ENCODE measurements at regions not wholly inside any gene's neighbourhood (a gene's known extent, or its start where the extent isn't known, plus 50 kb on each side); places are given as distances from the start of the nearest gene placed in this dataset.
"Not testable (repeated sequence)": the region's sequence is repeated elsewhere in the genome, so short reads cannot be mapped to it uniquely, and the experiment has no call there.

DNA sequence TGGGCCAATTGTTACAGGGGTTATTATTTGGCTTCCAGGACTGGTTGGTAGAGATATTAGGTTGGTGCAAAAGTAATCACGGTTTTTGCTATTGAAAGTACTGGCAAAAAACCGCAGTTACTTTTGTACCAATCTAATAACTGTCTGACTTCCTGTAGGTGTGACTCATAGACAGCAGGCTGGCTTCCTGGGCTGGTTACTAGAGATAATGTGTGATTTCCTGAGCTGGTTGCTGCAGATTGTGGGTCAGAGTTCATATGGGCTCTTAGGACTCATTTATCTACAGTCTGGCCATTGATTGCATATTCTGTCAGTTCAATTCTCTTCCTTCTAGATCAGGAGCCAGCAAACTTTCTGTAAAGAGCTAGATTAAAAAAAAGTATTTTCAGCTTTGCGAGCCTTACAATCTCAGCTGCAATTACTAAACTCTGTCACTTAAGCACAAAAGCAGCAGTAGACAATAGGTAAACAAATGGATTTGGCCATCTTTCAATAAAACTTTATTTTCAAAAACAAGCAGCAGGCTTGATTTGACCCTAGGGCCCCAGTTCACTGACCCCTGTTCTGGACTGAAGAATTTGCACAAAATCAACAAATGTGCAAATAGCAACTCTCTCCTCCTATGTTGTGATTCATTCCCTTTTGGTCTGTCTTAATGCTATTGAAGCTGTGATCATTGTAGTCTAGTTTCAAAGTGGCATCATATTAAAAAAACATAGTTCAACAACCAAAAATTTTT lies 50.8 kb upstream of the BOD1L1 start:
- DNase-seq (ENCODE audit: low spot score): no peak

DNA sequence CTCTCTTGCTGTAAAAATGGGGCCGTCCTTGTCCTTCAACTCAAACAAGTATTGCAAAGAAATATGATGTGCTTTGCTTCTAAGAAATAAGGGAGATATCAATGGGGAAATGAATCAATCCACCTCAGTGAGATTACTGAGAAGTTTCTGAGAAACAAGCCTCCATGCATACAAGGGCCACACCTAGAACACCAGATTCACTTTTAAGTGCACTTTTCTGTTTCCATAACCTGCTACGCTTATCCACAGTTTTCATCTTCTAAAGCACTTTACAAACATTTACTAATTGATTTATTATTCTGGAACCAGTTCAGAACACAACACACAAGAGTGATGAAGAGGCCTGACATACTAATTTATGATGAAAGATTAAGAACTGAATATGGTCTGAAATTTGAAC lies 54.0 kb upstream of the BOD1L1 start:
- no peak for DNase-seq (ENCODE audit: low spot score)

DNA sequence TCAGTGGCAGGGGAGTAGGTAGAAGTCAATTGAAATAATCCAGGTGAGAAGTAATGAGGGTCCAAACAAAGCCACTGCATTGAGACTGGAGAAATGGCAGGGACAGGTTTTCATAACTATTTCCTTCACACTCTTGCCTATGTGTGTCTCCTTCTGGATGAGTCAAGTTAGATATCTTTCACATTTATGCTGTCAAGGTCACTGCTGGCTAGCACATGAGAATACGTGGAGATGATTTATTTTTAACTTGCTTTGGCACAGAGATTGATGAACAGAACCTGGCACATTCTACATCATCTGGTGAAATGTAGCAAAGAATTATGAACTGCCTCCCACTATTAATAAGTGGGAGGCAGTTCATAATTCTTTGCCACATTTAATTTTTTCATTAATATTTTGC lies 66.7 kb upstream of the BOD1L1 start:
- DNase-seq (ENCODE audit: low spot score): no peak

DNA sequence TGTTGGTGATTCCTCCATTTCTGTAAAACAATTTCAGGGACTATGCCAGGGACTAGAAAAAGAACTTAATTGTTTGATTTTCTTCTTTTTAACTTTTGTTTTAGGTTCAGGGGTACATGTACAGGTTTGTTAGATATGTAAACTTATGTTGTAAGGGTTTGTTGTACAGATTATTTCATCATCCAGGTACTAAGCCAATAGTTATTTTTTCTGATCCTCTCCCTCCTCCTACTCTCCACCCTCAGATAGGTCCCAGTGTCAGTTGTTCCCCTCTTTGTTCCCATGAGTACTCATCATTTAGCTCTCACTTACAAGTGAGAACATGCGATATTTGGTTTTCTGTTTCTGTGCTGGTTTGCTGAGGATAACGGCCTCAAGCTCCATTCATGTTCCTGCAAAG lies 70.8 kb upstream of the BOD1L1 start:
- DNase-seq (ENCODE audit: low spot score): no peak

DNA sequence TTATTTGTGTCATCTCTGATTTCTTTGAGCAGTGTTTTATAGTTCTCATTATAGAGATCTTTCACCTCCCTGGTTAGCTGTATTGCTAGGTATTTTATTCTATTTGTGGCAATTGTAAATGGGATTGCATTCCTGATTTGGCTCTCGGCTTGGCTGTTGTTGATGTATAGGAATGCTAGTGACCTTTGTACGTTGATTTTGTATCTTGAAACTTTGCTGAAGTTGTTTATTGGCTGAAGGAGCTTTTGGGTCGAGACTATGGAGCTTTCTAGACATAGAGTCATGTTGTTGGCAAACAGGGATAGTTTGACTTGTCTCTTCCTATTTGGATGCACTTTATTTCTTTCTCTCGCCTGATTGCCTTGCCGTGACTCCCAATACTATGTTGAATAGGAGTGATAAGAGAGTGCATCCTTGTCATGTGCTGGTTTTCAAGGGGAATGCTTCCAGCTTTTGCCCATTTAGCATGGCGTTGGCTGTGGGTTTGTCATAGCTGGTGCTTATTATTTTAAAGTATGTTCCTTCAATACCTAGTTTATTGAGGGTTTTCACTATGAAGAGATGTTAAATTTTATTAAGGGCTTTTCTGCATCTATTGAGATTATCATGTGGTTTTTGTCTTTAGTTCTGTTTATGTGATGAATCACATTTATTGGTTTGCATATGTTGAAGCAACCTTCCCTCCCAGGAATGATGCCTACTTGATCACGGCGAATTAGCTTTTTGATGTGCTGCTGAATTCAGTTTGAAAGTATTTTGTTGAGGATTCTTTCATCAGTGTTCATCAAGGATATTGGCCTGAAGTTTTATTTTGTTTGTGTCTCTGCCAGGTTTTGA lies 72.7 kb upstream of the BOD1L1 start:
- no peak for DNase-seq (ENCODE audit: low spot score)

DNA sequence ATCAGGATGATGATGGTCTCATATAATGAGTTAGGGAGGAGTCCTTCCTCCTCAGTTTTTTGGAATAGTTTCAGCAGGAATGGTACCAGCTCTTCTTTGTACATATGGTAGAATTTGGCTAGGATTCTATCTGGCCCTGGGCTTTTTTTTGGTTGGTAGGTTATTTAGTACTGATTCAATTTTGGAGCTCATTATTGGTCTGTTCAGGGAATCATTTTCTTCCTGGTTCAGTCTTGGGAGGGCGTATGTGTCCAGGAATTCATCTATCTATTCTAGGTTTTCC lies 73.3 kb upstream of the BOD1L1 start:
- not testable (repeated sequence) for DNase-seq (ENCODE audit: low spot score)

DNA sequence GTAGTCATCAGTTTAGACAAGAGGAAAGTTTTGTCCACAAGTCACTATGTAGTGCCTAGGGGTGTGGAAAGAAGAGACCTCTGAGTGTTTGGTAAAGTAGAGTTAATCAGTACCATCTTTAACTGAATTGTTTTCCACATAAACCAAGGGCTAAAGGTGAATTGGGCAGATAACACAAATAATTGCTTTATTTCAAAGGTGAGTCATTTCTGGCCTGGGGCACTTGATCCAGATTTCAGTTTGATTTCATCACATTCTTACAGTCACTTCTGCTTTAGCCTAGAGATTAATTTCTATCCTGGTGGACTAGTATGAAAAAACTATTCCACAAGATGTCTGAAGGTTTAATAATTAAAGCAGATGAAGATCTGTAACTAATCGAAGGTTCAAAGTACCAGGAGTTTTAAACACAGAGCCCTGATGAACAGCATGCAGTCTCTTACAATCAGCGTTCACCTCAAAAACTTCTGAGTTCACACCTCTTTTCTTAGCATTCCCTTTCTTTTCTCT lies 74.5 kb upstream of the BOD1L1 start:
- peak; percentile 45 for DNase-seq (ENCODE audit: low spot score)

DNA sequence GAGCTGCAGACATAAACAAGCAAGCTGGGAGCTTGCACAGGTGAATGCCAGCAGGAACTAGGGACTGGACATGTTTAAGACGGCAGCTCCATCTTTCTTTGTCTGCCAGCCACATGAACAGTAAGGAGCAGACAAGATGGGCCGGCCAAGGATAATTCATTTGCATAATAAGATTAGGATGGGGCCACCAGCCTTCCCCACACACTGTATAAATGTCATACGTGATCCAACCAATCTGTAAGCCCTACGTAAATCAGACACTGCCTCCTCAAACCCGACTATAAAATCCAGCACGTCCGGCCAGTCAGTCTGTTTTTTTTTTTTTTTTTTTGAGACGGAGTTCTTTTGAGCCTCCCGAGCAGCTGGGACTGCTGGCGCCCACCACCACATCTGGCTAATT lies 75.6 kb upstream of the BOD1L1 start:
- no peak for DNase-seq (ENCODE audit: low spot score)

DNA sequence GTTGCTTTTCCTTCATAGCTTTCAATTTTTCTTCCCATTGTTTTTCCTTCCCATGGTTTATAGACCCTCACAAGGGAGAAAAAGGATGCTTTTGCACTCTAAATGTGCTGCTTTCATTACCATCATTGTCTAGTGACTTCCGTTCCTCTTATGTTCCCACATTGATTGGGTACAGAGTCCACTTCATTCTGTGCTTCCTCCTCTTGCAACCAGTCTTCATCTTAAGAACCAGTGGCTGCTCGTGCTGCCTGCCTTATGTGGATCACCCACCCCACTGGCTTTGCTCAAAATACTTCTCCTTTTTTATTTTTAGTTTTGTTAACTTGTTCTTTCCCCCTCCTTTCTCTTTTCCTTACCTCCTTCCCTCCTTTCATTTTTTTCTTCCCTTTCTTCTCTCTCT lies 76.5 kb upstream of the BOD1L1 start:
- no peak for DNase-seq (ENCODE audit: low spot score)

DNA sequence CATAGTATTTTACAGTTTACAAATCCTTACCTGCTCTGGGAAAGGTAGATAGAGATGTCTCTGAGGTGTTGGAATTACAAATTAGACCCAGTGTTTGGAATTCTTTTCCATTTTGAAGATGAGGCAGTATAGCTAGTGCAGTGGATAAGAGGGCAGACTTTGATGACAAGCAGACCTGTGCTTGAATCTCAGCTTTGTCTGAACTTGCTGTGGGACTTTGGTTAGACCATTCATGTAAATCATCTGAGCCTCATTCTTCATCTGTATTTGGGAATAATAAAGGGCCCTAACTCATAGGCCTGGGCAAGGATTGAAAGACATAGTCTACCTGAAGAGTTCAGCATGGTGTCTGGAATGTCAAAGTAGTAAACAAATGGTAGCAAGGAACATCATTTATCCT lies 77.2 kb upstream of the BOD1L1 start:
- DNase-seq (ENCODE audit: low spot score): no peak

DNA sequence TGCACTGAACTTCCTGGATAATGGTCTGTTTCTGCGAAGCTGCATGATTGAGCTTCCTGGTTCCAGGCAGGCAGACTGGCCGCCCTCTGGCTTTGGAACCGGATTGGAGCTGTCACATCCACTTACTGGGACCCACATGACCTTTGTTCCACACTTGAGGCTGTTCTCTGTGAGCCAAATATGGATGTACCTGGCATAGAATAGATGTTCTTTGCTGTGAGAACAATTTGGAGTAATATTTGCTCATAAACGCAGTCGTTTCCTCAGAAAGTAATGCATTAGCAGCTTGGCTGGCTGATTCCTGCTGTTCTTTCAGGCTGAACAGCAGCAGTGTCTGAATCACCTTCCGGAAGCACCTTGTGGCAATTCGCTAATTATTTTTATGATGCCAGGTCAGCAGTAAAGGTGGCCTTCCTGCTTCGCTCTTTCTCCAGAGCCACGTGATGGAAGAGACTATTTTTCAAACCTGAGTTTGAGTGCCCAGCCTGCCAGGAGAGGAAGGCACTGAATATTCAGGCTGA lies 78.1 kb upstream of the BOD1L1 start:
- no peak for DNase-seq (ENCODE audit: low spot score)

DNA sequence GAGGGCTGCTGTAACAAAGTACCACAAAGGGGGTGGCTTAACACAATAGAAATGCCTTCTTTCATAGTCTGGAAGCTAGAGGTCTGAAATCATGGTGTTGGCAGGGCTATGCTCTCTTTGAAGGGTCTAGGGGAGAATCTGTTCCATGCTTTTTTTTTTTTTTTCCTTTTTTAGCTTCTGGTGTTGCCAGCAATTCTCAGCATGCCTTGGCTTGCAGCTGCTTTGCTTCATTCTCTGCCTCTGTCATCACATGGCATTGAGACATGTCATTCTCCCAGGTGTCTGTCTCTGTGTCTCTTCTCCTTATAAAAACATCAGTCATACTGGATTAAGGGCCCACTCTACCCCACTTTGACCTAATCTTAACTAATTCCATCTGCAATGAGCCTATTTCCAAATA lies 78.6 kb upstream of the BOD1L1 start:
- no peak for DNase-seq (ENCODE audit: low spot score)

DNA sequence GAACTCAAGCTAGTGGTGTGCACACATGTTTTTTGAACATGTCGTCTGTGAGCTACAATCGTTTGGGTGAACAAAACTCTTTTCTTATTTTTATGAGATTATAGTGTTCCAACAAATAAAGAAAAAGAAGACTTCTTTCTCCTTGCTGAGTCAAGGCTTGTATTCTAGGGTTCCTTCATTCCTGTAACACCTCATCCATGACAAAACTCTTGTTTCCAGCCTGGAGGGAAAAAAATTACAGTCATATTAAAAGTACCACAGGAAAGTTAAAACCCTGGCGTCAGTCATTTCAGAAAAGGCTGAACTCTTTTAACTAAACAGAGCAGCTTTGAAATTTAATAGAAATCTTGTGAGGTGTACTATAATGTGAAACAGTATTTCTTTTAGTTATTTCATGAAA lies 79.2 kb upstream of the BOD1L1 start:
- no peak for DNase-seq (ENCODE audit: low spot score)

DNA sequence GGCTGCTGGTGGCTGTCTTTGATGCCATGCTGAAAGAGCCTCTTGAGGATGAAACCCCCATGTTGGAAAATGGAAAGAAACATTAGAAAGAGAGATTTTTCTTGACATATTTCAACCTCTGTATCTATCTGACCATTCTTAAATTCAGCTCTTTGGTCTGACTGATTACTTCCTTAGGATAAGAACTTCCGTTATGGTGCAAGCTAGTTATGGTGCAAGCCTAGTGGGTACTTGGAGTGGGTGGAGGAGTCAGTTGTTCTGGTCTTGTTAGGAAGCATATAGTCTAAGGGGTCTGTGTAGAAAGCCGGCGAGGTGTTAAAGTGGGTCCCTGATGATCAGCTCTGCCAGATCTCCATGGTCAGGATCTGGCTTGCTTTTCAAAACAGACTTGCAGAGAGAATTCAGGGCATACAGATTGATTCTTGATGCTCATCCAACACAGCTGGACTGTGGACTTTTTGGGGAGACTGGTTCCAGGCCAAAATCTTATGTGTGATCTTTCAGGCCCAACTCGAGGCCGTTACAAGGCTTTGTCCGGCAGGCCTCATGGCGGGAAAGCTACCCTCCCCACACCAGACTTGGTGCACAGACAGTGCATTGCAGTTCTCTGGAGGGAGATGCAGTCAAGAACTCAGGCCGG lies 82.8 kb upstream of the BOD1L1 start:
- DNase-seq (ENCODE audit: low spot score): no peak

DNA sequence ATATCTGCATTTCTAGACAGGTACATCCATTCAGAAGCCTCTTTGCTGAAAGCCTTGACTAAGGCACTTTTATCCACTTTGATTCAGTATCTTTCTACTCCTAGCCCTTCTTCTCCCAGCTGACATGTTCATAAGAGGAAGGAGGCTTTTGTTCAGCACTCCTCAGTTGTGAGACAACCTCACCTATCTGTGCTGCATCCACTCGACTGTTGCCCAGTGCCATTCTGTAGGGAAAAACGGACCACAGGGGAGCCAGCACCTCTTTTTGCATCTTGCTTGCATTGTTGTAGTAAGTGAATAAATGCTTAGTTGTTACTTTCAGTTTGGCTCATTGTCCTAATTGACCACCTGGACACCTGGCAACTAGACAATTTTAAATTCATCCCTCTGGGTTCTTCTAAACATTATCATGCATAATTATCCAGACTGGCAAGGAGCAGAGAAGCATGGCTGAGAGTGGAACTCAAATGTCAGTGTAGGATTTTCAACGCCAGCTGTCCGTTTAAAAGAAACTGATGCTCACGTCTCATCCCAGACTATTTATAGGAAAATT lies 83.8 kb upstream of the BOD1L1 start:
- no peak for DNase-seq (ENCODE audit: low spot score)

DNA sequence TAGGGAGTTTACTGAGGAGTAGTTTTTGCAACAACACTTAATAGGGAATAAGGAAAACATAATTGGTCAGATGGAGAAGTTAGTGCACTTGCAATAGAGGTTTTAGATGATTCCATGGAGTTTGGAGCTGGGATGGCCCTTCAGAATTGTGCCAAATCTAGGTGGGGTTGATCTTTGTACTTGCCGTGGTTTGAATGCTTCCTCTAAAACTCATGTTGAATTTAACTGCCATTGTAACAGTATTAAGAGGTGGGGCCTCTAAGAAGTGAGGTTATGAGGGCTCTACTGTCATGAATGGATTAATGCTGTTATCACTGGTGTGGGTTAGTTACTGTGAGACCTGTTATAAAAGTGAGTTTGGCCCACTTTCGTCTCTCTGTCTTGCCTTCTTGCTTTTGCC lies 94.4 kb upstream of the BOD1L1 start:
- DNase-seq (ENCODE audit: low spot score): no peak

DNA sequence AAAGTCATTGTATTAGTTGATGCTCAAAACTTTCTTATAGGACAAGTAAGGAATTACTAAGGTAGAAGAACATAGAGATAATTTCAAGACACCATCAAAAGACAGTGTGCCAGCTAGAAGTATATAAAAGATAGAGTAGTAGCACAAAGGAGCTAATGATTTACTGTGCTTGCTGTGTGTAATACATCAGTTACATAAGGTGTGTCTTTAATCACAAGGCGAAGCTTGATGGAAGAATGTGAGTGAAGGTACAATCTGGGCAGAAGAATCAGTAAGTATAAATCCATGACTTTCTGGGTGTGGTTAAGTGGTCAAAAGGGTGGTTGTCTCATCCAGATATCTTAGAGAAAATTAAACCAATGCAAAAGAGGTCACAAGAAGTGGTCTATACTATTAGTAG lies 95.1 kb upstream of the BOD1L1 start:
- DNase-seq (ENCODE audit: low spot score): no peak

DNA sequence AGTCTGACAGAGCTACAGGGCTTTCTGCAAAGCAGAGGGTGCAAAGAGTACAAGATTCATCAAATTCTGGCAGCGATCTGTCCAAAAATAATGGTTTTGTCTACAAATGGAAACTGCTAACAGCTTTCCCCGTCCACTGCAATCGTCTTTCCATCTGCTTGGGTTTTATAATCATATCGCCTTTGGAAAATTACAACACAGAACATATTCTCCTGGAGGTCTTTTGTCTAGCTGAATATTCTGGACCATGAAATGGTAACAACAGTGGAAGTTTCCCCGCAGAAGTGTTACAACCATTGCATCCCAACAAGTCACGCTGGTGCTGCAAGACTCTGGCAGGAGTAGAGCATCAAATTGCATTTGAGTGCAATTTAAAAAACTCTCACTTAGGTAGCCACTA lies 101.2 kb upstream of the BOD1L1 start:
- no peak for DNase-seq (ENCODE audit: low spot score)

DNA sequence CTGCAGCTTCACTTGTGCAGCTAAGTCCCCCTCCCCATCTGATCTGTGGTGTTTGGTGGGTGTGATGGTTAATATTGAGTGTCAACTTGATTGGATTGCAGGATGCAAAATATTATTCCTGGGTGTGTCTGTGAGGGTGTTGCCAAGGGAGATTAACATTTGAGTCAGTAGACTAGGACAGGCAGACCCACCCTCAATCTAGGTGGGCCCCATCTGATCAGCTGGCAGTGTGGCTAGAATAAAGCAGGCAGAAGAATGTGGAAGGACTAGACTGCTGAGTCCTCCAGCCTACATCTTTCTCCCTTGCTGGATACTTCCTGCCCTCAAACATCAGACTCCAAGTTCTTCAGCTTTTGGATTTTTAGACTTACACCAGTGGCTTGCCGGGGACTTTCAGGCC lies 103.5 kb upstream of the BOD1L1 start:
- no peak for DNase-seq (ENCODE audit: low spot score)

DNA sequence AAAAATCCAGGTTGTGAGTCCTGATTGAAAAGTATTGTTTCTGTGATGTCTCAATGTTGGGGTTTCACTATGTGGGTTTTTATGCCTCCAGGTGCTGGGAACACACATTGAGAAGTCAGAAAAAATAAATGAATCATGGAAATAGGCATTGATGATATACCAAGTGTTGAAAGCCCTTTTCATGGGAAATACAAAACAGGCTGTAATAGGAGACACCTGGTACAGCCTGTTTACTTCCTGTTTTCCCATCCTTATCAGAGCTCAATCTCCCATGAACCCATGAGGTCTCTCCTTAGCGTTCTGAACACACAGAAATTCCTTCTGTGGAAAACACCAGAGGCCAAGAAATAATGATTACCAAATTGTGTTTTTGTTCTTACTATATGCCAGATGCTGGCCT lies 106.3 kb upstream of the BOD1L1 start:
- no peak for DNase-seq (ENCODE audit: low spot score)

DNA sequence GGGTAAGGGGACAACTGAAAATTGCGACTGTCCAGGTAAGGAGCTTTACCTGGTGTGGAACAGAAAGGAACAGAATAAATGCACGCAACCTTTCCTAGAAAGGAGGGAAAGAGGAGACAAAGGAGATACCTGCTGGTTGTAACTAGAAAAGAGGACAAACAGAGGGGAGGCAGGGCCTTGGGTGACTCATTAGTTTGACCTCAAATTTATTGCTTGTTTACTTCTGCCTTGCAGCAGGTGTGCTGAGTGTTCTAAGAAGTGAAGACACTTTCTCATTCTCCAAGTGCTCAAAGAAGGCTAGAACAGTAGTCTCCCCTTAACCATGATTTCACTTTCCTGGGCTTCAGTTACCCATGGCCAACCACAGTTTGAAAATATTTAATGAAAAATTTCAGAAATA lies 123.1 kb upstream of the BOD1L1 start:
- no peak for DNase-seq (ENCODE audit: low spot score)

DNA sequence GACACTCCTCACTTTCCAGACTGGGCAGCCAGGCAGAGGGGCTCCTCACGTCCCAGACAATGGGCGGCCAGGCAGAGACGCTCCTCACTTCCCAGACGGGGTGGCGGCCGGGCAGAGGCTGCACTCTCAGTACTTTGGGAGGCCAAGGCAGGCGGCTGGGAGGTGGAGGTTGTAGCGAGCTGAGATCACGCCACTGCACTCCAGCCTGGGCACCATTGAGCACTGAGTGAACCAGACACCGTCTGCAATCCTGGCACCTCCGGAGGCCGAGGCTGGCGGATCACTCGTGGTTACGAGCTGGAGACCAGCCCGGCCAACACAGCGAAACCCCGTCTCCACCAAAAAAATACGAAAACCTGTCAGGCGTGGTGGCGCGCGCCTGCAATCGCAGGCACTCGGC lies 134.1 kb upstream of the BOD1L1 start:
- DNase-seq (ENCODE audit: low spot score): not testable (repeated sequence)

DNA sequence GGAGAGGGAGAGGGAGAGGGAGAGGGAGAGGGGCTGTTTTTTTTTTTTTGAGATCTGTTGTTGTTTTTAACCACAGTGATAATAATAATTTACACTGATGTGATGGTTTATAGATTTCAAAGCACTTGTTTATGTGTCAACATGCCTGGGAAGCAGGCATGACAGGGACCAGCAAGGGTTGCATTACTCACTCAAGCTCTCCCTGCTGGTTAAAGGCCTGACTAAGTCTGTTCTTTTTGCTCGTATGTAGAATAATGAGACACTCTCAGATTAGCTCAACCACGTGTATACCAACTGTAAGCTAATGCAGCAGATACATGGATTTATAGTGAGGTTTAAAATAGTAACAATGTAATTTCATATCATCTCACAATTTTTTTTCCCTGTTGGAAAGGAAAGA lies 134.6 kb upstream of the BOD1L1 start:
- DNase-seq (ENCODE audit: low spot score): no peak
